ENCODE measurements at regions not wholly inside any gene's neighbourhood (a gene's known extent, or its start where the extent isn't known, plus 50 kb on each side); places are given as distances from the start of the nearest gene placed in this dataset.

DNA sequence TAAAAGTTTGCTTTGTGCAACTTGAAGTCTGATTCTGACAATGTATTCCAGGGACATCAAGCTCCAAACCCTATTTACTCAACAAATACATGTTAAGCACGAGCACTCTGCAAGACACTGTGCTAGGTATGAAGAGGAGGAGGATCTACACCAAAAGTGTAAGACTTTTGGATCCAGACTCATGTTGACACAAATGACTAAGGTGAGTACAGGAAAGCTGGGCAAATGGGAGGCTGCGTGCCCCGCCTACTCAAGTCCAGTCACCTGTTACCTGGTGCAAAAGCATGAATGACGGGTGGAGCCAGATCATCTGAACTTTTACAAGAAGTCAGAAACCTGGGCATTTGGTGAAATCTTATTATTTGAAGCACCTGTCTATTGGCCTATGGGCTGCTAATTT lies 120.7 kb downstream of the ABCC12 start:
- TF ChIP-seq, protein P1, sequence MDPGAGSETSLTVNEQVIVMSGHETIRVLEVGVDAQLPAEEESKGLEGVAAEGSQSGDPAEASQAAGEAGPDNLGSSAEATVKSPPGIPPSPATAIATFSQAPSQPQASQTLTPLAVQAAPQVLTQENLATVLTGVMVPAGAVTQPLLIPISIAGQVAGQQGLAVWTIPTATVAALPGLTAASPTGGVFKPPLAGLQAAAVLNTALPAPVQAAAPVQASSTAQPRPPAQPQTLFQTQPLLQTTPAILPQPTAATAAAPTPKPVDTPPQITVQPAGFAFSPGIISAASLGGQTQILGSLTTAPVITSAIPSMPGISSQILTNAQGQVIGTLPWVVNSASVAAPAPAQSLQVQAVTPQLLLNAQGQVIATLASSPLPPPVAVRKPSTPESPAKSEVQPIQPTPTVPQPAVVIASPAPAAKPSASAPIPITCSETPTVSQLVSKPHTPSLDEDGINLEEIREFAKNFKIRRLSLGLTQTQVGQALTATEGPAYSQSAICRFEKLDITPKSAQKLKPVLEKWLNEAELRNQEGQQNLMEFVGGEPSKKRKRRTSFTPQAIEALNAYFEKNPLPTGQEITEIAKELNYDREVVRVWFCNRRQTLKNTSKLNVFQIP (CRISPR knock-in tag; IDR thresholded peaks at IDR 0.05; ENCODE audit: borderline replicate concordance, low read depth): no peak
- TF ChIP-seq ARNTL (CRISPR knock-in tag; IDR thresholded peaks at IDR 0.05; ENCODE audit: borderline replicate concordance, low read depth): no peak

All from SK-N-SH treated with all-trans-retinoic acid at 6 μM for 48 hours (cell line).